ENCODE measurements at regions not wholly inside any gene's neighbourhood (a gene's known extent, or its start where the extent isn't known, plus 50 kb on each side); places are given as distances from the start of the nearest gene placed in this dataset.
"Not testable (repeated sequence)": the region's sequence is repeated elsewhere in the genome, so short reads cannot be mapped to it uniquely, and the experiment has no call there.

GRCh38 chrY:14356154-14356553, 168.2 kb upstream of the NLGN4Y start:
- no peak for DNase-seq

GRCh38 chrY:14360748-14361500, 163.4 kb upstream of the NLGN4Y start:
- no peak for DNase-seq

GRCh38 chrY:14373608-14374007, 150.7 kb upstream of the NLGN4Y start:
- DNase-seq: no peak

GRCh38 chrY:14378217-14378616, 146.1 kb upstream of the NLGN4Y start:
- no peak for DNase-seq

DNA sequence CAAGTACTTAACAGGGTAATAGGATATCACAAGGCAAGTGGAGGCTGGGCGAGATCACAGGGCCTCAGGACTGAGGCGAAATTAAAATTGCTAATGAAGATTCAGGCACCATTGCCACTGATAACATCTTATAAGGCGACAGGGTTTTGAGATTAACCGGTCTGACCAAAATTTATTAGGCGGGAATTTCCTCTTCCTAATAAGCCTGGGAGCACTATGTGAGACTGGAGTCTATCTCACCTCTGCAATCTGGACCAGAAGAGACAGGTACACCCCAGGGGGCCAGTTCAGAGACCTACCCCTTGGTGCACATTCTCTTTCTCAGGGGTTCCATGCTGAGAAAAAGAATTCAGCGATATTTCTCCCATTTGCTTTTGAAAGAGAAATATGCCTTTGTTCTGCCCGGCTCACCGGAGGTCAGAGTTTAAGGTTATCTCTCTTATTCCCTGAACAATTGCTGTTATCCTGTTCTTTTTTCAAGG, 113.7 kb upstream of the NLGN4Y start:
- not testable (repeated sequence) for DNase-seq

GRCh38 chrY:14411334-14411733, 113.0 kb upstream of the NLGN4Y start:
- no peak for DNase-seq

DNA sequence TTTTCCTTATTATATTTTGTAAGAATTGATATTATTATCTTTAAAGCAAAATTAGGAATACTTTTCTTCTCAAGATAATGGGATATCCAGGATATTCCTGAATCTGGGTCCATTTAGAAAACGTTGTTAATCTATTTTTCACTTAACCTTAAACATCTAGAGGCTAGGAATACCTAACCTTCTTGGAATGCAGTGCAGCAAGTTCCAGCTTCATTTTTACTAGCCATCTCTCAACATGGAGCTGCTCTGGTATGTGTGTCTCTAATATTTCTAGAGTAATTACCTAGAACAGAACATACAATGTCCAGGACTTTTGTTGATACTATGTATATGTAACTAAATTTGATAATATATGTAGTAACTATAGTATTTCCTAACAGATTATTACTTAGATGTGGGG, 87.8 kb upstream of the NLGN4Y start:
- DNase-seq: no peak

DNA sequence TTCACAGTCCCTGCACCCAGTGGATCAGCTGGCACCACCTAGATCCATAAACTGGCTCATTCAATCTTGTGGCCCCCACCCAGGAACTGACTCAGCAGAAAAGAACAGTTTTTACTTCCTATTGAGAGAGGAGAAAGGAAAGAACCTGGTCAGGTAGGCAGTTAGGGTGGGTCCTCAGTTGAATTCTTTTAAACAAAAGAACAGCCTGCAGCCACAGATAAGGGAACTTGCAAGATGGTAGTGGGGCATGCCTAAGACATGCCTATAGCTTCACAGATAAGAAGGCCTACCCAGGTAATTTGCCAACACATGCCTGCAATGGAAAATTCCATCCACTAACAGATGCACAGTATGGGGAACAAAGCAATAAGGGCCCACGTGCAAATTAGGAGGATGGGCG, 86.7 kb upstream of the NLGN4Y start:
- no peak for DNase-seq

DNA sequence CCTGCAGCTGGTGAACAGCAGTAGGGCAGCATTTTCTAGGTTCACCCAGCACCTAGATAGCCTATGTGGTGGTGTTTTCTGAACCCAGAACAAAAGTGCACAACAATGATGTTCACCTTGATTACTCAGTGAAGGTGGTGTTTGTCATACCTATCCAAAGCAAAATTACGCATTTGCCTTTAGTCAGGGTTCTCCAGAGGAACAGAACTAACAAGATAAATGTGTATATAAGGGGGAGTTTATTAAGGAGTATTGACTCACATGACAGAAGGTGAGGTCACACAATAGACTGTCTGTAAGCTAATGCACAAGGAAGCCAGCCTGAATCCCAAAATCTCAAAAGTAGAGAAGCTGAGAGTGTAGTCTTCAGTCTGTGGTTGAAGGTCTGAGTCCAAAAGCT, 85.9 kb upstream of the NLGN4Y start:
- DNase-seq: no peak

GRCh38 chrY:14444550-14444949, 79.8 kb upstream of the NLGN4Y start:
- no peak for DNase-seq

GRCh38 chrY:14468151-14468683, 56.1 kb upstream of the NLGN4Y start:
- no peak for DNase-seq

DNA sequence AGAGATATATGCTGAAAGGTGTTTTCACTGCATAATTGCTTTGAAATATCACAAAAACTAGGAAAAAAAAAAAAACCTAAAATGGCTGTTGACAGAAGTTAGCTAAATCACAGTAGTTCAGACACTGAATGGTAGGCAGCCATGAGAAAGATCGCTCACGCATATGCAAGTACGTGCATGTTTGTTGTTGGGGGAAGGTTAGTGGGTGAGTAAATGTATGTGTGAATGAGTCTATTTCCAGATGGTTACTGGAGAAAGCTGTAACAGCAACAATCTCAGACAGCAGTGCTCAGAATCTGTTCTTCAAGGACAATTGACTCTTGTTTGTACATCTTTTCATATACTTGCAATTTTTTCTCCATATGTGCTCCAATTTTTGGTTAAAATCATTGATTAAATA, 51.9 kb upstream of the NLGN4Y start:
- no peak for DNase-seq

DNA sequence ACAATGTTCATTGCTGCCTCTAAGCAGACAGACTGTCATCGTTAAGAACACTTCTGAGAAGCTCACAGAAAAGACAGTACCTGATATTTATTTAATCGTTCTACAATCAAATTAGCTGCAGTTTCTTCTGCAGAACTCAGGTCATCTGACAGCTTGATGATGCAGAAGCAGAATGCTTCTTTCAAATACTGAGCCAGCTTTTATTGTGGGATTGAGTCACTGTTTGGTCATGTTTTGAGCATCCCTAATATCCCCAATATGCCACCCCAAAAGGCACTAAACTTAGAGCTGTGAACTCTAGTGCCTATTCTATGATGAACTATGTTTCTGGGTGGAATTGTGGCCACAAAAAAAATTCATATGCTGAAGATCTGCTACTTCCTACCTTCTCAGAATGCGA, 51.0 kb upstream of the NLGN4Y start:
- DNase-seq: no peak

Measured in activated CD4-positive, alpha-beta T cell treated with anti-CD3 and anti-CD28 coated beads, Interleukin-2, amount 50 U/mL, for 4 hours (primary cell).